ENCODE measurements at regions not wholly inside any gene's neighbourhood (a gene's known extent, or its start where the extent isn't known, plus 50 kb on each side); places are given as distances from the start of the nearest gene placed in this dataset.
"Not testable (repeated sequence)": the region's sequence is repeated elsewhere in the genome, so short reads cannot be mapped to it uniquely, and the experiment has no call there.

DNA sequence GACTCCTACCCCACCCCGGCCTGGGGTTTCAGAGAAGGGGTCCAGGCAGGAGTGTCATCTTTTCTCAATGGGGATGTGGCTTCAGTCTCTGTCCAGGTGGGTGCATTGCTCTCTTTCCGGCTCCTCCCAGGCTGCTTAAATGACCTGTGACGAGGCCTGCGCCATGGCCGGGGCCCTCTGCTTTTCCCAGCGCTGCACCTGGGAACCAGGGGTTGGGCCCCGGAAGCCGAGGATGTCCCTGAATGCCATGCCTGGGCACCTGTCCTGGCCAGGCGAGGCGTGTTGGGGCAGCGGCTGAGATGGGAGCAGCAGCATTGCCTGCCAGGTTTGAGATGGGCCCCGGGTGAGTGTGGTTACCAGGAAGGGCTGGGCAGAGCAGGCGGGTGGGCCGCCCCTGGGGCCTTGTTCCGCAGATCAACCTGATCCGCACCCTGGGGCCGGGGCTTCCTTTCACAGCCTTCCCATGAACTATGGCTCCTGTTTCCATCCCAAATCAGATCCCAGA is 147.4 kb downstream of the SEC14L1 start:
- no peak for DNase-seq (ENCODE audit: extremely low read depth, low read depth, low spot score)

DNA sequence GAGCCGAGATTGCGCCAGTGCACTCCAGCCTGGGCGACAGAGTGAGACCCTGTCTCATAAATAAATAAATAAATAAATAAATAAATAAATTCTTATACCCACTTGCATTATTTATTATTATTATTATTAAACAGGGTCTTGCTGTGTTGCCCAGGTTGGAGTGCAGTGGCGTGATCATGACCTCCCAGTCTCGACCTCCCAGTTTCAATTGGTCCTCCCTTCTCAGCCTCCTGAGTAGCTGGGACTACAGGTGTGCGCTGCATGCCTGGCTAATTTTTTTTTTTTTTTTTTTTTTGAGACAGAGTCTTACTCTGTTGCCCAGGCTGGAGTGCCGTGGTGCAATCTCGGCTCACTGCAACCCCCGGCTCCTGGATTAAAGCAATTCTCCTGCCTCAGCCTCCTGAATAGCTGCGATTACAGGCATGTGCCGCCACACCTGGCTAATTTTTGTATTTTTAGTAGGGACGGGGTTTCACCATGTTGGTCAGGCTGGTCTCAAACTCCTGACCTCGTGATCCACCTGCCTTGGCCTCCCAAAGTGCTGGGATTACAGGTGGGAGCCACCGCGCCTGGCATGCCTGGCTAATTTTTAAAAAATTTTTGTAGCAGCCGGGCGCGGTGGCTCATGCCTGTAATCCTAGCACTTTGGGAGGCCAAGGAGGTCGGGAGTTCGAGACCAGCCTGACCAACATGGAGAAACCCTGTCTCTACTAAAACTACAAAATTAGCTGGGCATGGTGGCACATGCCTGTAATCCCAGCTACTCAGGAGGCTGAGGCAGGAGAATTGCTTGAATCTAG is 150.2 kb downstream of the SEC14L1 start:
- not testable (repeated sequence) for DNase-seq (ENCODE audit: extremely low read depth, low read depth, low spot score)

DNA sequence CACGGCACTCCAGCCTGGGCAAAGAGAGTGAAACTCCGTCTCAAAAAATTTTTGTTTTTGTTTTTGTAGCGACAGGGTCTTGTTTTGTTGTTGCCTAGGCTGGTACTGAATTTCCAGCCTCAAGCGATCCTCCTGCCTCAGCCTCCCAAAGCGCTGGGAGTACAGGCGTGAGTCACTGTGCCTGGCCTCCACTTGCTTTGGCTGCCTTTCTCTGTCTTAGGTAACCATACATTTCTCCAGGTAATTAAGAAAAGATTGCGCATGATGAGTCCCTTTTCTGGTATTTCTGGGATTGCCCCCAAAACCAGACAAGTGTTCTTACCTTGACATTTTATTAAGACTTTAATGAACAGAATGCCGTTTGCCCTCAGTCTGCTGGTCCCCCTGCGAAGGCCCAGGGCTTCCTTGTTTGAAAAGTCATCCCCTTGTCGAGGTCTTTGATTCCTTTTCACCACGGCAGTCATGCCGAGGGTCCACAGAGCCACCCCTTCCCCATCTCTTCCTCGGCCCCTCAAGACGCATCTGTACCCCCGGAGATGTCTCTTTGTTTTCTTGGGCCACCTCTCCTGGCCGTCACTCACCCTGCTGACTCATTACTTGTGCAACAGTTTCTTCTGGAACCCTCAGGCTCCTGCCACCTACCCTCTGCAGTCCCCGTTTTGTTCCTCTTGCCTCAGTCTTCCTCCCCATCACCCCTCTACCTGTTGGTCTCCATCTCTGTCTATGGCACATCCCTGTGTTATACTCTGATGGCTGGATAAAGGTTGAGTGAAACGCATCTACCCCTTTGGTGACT is 151.0 kb downstream of the SEC14L1 start:
- DNase-seq (ENCODE audit: extremely low read depth, low read depth, low spot score): no peak

DNA sequence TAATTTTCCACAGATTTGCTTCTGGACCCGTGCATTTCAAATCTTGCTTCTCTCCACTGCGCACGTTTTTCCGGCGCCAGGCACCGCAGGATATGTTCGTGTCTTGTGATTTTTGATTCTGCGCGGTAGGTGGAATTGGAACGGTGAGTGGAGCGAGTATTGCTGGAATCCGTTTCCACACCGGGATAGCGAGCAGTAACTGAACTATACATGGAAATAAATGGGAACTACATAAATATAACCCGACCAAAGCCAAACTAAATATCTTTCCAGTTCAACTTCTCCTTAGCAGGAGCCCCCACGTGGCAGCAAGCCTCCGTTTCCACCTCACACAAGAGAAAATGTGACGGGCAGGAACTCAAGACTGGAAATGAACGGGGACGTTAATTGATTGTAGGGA is 154.0 kb downstream of the SEC14L1 start:
- DNase-seq (ENCODE audit: extremely low read depth, low read depth, low spot score): no peak

DNA sequence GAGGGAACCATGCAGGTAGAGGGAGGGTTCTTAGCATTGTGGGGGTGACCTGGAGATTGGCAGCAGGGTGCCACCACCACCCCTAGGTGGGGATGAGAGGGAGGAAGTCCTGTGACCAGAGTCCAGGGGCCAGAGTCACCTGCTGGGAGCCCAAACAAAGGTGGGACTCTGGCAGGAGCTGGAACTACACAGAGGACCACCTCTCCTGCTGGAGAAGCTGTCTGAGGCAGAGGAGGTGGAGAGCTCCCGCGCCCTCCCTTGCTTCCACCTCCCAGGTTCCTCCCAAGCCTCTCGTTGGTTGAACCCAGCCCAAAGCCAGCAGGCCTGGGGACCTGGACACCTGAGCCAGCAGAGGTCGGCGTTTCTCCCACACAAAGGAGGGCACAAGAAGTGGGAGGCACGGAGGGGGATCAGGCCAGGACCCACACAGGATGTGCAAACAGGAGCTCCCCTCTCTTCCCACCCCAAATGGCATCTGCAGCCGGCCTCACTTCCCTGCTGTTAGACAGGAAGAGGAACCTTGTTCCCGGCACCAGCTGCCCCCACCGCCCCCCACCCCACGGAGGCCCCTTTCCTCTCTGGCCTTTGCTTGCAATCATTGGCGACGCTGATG is 154.6 kb downstream of the SEC14L1 start:
- no peak for DNase-seq (ENCODE audit: extremely low read depth, low read depth, low spot score)

DNA sequence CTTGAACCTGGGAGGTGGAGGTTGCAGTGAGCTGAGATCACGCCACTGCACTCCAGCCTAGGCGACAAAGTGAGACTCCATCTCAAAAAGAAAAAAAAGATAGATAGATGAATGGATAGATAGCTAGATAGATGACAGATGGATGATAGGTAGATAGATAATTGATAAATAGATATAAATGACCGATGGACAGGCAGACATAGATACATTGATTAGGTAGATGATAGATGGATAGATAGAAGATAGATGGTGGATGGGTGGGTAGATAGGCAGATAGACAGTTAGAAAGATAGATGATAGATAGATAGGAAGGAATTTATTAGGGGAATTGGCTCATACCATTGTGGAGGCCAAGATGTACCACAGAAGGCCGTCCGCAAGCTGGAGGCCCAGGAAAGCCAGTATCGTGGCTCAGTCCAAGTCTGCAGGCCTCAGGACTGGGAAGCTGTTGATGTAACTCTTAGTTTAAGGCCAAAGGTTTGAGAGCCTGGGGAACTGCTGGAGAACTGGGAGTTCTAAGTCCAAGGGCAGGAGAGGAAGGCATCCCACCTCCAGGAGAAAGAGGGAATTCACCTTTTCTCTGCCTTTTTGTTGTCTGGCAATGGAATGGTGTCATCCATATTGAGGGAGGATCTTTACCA is 156.1 kb downstream of the SEC14L1 start:
- no peak for DNase-seq (ENCODE audit: extremely low read depth, low read depth, low spot score)

DNA sequence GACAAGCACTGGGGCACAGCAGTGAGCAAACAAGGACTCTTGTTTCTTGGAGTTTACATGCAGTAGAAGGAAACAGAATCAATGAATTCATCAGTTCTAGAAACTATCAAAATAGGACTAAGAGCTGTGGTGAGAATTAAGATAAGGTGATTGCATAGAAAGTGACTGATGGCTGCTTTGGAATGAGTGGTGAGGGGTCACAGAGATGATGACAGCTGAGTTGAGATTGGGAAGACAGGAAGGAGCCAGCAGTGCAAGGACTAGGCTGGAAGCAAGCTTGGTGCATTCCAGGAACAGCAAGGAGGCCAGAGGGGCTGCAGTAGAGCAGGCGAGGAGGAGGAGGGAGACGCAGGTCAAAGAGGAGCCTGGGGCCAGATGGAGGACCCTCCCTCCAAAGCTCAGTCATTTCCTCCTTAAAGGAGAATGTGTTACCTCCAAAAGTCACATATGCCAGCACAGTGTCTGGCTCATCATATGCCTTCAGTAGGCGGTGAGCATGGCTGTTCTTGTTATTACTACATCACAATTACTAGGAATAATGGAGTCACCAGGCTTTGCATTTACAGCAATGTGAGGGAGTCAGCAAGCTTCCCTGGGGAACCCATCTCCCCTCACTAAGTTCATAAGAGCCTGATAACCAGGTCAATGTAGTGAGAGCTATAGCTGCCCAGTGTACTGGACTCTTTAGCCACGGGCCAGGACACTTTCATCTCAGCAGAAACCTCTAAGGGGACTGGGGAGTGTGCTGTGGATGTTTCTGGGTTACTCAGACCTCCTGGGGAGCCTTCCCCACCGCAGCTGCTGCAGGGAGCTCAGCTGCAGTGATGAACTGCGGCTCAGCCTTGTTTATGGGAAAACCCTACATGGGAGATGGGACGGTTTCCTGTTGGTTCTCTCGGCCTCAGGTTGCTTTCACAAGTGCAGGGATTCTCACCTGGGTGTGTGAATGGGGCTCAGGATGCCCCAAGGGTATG is 157.2 kb downstream of the SEC14L1 start:
- DNase-seq (ENCODE audit: extremely low read depth, low read depth, low spot score): no peak

DNA sequence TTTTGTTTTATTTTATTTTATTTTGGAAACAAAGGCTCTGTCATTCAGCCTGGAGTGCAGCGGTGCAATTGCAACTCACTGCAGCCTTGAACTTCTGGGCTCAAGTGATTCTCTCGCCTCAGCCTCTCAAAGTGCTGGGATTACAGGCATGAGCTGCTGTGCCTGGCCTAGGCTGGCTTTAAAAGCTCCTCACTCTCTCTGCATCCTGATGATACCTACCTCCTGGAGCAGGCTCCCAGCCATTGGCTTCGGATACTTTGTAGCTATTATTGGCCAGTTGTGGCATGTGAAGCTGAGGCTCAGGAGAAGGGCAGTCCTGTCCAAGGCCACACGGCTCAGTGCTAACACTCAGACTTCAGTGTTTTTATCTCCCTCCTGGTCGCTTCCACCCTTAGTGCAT is 158.0 kb downstream of the SEC14L1 start:
- no peak for DNase-seq (ENCODE audit: extremely low read depth, low read depth, low spot score)

DNA sequence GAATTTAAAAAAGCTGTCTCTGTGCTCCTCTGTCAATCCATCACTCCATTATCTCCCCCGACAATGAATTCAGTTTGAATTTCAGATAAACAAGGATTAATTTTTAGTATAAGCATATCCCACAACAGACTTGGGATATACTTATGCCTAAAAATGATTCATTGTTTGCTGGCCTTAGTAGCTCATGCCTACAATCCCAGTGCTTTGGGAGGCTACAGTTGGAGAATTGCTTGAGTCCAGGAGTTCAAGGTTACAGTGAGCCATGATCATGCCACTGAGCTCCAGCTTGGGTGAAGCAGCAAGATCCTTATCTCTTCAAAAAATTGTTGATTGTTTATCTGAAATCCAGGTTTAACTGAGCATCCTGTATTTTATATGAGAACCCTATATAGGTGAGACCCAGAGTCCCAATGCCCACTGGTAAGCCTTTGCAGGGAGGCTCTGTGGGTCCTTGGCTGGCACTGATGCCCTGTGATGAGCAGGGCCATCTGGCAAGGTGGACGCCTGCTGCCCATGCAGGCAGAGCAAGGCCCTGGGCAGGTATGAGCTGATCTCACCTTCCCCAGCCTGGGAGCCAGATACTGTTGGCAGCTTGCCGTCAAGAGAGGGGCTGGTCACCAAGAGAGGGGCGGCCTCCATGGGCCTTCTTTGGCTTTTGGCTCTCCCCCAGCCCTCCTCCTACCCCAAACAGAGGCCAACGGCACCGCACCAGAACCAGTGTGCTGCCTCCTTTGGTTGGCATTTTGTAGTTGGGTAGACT is 158.7 kb downstream of the SEC14L1 start:
- DNase-seq (ENCODE audit: extremely low read depth, low read depth, low spot score): no peak

DNA sequence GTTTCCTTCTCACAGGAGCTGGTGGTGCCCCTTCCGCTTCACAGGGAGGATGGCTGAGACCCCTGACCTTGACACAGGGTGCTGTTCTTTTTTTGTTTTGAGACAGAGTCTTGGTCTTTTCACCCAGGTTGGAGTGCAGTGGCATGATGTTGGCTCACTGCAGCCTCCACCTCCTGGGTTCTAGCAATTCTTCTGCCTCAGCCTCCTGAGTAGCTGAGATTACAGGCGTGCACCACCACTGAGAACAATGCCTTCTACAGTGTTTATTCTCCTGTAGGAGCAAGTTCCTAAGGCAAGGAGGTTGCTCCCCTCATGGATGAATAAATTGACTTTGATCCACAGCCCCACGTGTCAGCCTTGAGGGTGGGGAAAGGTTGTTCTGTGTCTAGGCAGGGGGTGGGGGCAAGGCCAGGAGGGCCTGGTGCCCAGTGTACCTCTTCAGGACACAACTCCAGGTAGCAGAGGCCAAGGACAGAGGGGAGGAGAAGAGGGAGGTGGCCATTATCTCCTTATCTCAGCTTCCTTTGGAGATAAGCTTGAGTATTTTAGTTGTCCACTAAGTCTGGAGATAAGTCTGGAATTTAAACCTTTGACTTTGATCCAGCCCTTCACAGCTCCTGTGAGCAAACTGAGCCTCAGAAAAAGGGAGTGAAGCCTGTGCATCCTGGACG is 159.4 kb downstream of the SEC14L1 start:
- DNase-seq (ENCODE audit: extremely low read depth, low read depth, low spot score): no peak

DNA sequence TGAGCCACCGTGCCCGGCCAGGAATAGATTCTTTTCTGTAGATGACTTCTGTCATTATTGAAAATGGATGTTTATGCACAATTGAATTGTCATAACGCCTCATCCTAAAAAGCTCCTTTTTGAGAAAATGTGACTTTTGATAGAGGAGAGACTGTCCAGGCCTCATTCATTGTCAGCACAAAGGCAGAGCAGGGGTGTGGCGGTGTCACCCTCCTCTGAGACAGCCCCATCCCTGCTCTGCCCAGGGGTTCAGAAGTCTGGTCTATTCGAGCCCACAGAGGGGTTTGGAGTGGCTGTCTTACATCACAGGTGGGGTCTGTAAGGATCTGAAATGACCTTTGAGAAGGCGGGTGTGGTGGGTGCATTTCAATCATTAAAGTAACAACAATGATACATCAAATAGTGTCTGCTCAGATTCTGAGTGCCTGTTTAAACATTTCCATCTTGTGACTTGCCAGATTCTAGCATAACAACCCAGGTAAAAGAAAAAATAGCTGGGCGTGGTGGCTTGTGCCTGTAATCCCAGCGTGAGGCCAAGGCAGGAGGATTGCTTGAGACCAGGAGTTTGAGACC is 161.0 kb downstream of the SEC14L1 start:
- DNase-seq (ENCODE audit: extremely low read depth, low read depth, low spot score): no peak

DNA sequence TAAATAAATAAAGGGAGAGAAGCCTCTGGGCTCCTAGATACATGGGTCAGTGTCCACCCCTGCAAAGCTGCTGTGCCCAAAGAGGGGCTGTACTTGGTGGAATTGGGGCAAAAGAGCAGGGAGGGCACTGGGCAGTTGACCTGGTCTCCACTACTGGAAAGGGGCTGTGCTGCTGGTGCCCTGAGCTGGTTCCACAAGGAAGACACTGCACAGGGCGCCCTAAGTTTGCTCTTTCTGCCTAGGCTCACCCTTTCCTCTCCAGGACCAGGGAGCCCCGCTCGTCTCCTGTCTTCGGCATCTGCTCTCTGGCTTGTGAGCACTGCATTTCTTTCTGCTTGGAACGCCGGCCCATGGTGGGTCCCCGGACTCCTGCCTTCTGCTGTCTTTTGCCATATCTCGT is 161.9 kb downstream of the SEC14L1 start:
- DNase-seq (ENCODE audit: extremely low read depth, low read depth, low spot score): no peak

DNA sequence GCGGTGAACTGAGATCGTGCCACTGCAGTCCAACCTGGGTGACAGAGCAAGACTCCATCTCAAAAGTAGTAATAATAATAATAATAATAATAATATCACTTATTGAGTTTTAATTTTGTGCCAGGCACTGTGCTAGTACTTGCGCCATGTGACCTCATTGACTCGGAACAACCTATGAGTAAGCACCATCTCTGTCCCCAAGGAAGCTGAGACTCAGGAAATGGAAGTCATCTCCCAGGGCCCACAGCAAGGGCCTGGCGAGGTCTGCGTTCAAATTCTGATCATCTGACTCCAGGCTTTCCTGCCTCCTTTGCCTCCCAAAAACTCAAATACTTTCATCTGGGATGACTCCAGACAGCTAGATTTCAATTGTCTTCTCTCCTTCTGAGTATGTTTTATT is 162.9 kb downstream of the SEC14L1 start:
- DNase-seq (ENCODE audit: extremely low read depth, low read depth, low spot score): no peak

DNA sequence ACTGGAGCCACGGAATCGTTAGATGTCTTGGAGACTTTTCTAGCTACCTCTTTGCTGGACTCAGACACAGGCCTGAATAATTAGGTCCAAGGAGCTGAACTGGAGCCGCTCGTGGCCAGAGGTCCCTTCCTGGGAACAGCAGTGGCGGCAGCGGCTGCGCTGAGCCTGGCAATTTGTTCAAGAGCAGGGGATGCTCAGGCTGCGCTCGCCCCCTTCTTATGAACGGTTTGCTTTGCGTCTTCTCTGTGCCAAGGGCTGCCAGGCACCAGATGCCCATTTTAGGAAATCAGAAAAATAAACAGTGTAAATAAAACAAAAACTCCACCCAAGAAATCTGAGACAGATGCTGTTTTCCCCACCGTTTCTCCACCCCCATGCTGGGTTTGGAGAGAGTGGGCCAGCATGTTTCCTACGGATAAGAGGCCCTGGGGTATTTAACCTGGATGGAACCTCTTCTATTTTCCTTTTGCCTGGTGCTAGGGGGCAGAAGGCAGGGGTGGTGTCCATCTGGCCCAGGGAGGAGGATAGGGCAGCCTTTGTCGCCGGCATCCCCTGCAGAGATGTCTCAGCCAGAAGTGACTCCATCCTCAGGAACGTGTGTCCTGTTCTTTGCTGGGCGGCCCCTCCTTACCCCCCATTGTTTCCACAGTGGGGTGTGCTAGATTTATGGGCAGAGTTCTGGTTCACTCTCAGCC is 163.4 kb downstream of the SEC14L1 start:
- DNase-seq (ENCODE audit: extremely low read depth, low read depth, low spot score): no peak

DNA sequence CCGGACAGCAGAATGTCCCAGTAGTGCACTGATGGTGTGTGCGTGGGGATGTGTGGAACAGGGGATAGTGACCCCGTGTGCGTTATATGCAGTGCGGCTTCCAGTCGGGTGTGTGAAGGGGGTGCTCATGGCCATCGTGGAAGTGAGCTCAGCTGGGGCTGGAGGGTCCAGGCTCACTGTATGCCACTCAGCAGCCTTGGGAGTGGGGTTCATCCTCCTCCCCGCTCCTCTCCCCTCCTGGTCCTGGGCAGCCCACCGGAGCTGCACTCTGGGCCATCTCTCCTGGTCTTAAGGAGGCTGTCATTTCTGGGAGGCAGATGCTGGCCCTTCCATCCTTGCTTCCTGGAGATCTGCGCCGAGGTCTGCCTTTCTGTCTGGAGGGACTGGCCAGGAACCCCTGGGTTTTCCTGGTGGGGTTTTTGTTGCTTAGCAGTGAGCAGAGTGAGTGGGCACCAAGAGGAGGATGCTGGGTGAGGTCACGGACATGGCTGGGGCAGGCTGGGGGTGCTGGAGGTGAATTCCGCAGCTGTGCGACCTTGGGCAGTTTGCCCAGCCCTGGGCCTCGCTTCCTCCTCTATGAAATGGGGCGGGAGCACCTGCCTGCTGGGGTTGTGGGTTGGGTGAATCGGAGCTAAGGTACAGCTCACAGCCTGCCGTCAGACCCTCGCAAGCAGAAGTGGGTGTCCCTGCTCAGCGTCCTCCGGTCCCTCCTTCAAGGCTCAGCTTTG is 164.1 kb downstream of the SEC14L1 start:
- DNase-seq (ENCODE audit: extremely low read depth, low read depth, low spot score): no peak

DNA sequence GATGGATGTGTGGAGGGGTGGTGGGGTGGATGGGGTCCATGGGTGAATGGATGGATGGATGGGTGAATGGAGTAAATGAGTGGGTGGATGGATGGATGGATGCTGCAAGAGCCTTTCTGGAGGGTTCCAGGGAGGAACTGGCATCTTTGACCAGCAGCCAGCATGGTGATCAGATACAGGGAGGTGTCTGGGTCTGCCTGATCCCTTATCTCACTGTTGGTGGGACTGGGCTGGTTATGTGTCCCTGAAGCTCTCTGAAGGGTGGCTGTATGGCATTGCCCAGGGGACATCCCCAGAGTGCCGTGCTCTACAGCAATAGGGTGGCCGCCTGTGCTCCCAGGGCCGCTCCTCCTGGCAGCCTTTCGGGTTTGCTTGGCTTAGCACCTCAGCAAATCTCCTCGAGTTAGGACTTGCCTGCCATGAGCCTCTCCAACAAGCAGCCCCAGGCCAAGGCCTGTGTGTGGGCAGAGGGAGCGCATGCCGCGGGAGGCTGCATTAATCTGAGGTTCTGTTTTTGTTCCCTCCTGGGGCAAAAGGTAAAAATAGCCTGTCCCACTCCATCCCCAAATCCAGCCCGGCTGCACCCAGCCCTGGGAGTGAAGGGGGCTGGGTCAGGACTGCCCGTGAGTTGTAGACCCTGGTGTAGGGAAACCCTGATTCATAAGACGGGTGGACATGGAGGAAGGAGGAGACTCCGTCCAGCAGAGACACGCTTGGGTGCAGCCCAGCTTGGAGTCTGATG is 165.4 kb downstream of the SEC14L1 start:
- DNase-seq (ENCODE audit: extremely low read depth, low read depth, low spot score): no peak

Data from glomerular endothelial cell (primary cell).